Fibroblast of skin of back (primary cell): ENCODE measurements at regions not wholly inside any gene's neighbourhood (a gene's known extent, or its start where the extent isn't known, plus 50 kb on each side); places are given as distances from the start of the nearest gene placed in this dataset.
"Not testable (repeated sequence)": the region's sequence is repeated elsewhere in the genome, so short reads cannot be mapped to it uniquely, and the experiment has no call there.

Experiments used
- DNase-seq: peaks from one replicate; pipeline ENCODE4 v3.0.0-alpha.2; 2013

- DNase-seq = no peak
Observed at GRCh38 chr6:133757335-133757734, 131.6 kb upstream of the TCF21 start.

- no peak for DNase-seq
Observed at GRCh38 chr6:133758815-133759335, 130.0 kb upstream of the TCF21 start.

GRCh38 chr6:133759524-133759923, 129.4 kb upstream of the TCF21 start:
- DNase-seq = no peak

- peak; percentile 77 for DNase-seq
Observed at GRCh38 chr6:133761706-133762105, 127.2 kb upstream of the TCF21 start.

GRCh38 chr6:133764008-133764753, 124.7 kb upstream of the TCF21 start:
- DNase-seq = peak; percentile 87

GRCh38 chr6:133764754-133765208, 124.1 kb upstream of the TCF21 start:
- DNase-seq = no peak

- DNase-seq = no peak
Observed at GRCh38 chr6:133767357-133767970, 121.4 kb upstream of the TCF21 start.

GRCh38 chr6:133768656-133769295, 120.1 kb upstream of the TCF21 start:
- no peak for DNase-seq

- DNase-seq = no peak
Observed at GRCh38 chr6:133769463-133769862, 119.5 kb upstream of the TCF21 start.

GRCh38 chr6:133772567-133772966, 116.3 kb upstream of the TCF21 start:
- DNase-seq = no peak

GRCh38 chr6:133773776-133774175, 115.1 kb upstream of the TCF21 start:
- no peak for DNase-seq

- DNase-seq = peak; percentile 78
Observed at GRCh38 chr6:133774356-133774755, 114.6 kb upstream of the TCF21 start.

GRCh38 chr6:133778414-133779130, 110.3 kb upstream of the TCF21 start:
- DNase-seq = peak; percentile 70

- DNase-seq = peak; percentile 62
Observed at GRCh38 chr6:133779916-133780695, 108.8 kb upstream of the TCF21 start.

- DNase-seq = no peak
Observed at GRCh38 chr6:133786016-133786415, 102.9 kb upstream of the TCF21 start.

- no peak for DNase-seq
Observed at GRCh38 chr6:133787122-133787521, 101.8 kb upstream of the TCF21 start.

- no peak for DNase-seq
Observed at GRCh38 chr6:133787859-133788505, 100.9 kb upstream of the TCF21 start.

- DNase-seq = no peak
Observed at GRCh38 chr6:133788556-133788955, 100.4 kb upstream of the TCF21 start.

GRCh38 chr6:133789449-133789848, 99.5 kb upstream of the TCF21 start:
- not testable (repeated sequence) for DNase-seq

GRCh38 chr6:133790756-133791155, 98.2 kb upstream of the TCF21 start:
- not testable (repeated sequence) for DNase-seq

- DNase-seq = not testable (repeated sequence)
Observed at GRCh38 chr6:133795051-133795450, 93.9 kb upstream of the TCF21 start.
